OCI-LY1 (cell line): ENCODE measurements at regions not wholly inside any gene's neighbourhood (a gene's known extent, or its start where the extent isn't known, plus 50 kb on each side); places are given as distances from the start of the nearest gene placed in this dataset.

Experiments
- H2AFZ ChIP-seq: fragments of 200-600 bp; sonication (generic), shearing (Covaris generic); 2 replicates; pipeline ENCODE4 v1.6.0; 2014; ENCODE audit warnings: antibody characterized with exemption, mild to moderate bottlenecking, low read length
- H3F3A ChIP-seq: fragments of 200-600 bp; sonication (generic), shearing (Covaris generic); 2 replicates; pipeline ENCODE4 v1.6.0; 2014; ENCODE audit warnings: mild to moderate bottlenecking, antibody characterized with exemption, low read length, moderate library complexity; ENCODE audit not compliant: insufficient read depth
- H3K27ac ChIP-seq: fragments of 200-600 bp; sonication (generic); 2 replicates; pipeline ENCODE4 v1.5.1; 2014; ENCODE audit warnings: low read length, mixed run types, mild to moderate bottlenecking, low read depth; ENCODE audit not compliant: poor library complexity, severe bottlenecking
- H3K27me3 ChIP-seq: fragments of 200-600 bp; sonication (generic); 2 replicates; pipeline ENCODE4 v1.6.0; 2014; ENCODE audit warnings: antibody characterized with exemption, mild to moderate bottlenecking, low read length, moderate library complexity; ENCODE audit not compliant: insufficient read depth
- H3K36me3 ChIP-seq: fragments of 200-600 bp; sonication (generic); 2 replicates; pipeline ENCODE4 v1.6.1; 2014; ENCODE audit warnings: mild to moderate bottlenecking, antibody characterized with exemption, low read length, moderate library complexity, mixed read lengths; ENCODE audit not compliant: insufficient read depth
- H3K4me1 ChIP-seq: fragments of 200-600 bp; sonication (generic); 2 replicates; pipeline ENCODE4 v1.5.1; 2014; ENCODE audit warnings: mild to moderate bottlenecking, low read length, moderate library complexity; ENCODE audit not compliant: insufficient read depth, severe bottlenecking
- H3K4me2 ChIP-seq: fragments of 200-600 bp; sonication (generic), shearing (Covaris generic); 2 replicates; pipeline ENCODE4 v1.6.1; 2014; ENCODE audit warnings: low read length
- H3K4me3 ChIP-seq: fragments of 200-600 bp; sonication (generic); 2 replicates; pipeline ENCODE4 v1.5.1; 2014; ENCODE audit warnings: low read length, low read depth, mild to moderate bottlenecking, mixed read lengths; ENCODE audit not compliant: poor library complexity, severe bottlenecking
- H3K79me2 ChIP-seq: fragments of 200-600 bp; shearing (Covaris generic); 2 replicates; pipeline ENCODE4 v1.6.1; 2016; ENCODE audit warnings: mixed run types, low read length, mixed read lengths; ENCODE audit not compliant: insufficient read depth
- H3K9ac ChIP-seq: fragments of 200-600 bp; sonication (generic), shearing (Covaris generic); 2 replicates; pipeline ENCODE4 v1.6.1; 2014; ENCODE audit warnings: mild to moderate bottlenecking, low read length, mixed read lengths
- H3K9me2 ChIP-seq: fragments of 200-600 bp; sonication (generic), shearing (Covaris generic); 2 replicates; pipeline ENCODE4 v1.6.1; 2014; ENCODE audit warnings: low read depth, mild to moderate bottlenecking, low read length, mixed read lengths
- H3K9me3 ChIP-seq: fragments of 200-600 bp; shearing (Covaris generic); 2 replicates; pipeline ENCODE4 v1.6.1; 2014; ENCODE audit warnings: low read length, mixed read lengths
- H4K20me1 ChIP-seq: fragments of 200-600 bp; sonication (generic), shearing (Covaris generic); 2 replicates; pipeline ENCODE4 v1.6.0; 2016; ENCODE audit warnings: mild to moderate bottlenecking, low read length; ENCODE audit not compliant: insufficient read depth
- EZH2 ChIP-seq: fragments of 200-600 bp; sonication (generic), shearing (Covaris generic); IDR thresholded peaks from 2 replicates; pipeline ENCODE4 v1.8.0; 2017; ENCODE audit warnings: borderline replicate concordance, mixed run types, mild to moderate bottlenecking, antibody characterized with exemption, low read length, moderate library complexity, mixed read lengths
- TF ChIP-seq, protein P1 (sequence below): fragments of 200-600 bp; sonication (generic), shearing (Covaris generic); IDR thresholded peaks from 2 replicates; pipeline ENCODE4 v1.5.1; 2017; ENCODE audit warnings: mild to moderate bottlenecking, antibody characterized with exemption, low read length, moderate library complexity, mixed read lengths

DNA sequence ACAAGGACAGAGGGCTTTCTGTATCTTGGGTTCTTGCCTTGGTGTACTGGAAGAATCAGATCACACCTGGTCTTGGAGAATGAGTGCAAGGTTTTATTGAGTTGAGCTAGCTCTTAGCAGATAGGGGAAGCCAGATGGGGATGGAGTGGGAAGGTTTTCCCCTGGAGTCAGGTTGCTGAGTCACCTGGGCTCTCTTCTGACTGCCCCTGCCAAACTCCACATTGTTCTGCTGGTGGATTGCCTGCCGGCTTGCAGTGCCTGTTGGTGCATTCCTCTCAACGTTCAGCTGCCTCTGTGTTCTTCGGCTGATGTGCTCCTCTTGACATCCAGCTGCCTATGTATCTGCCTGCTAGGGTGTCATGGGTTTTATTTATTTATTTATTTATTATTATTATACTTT, 1431.1 kb downstream of the CDH8 start:
- no peaks in the 10 kb centered on the region for H4K20me1 ChIP-seq
- no peaks in the 10 kb centered on the region for H3K79me2 ChIP-seq
- no peaks in the 10 kb centered on the region for H3K9me2 ChIP-seq
- H3K4me3 ChIP-seq = no peak overlapping the region
- H3F3A ChIP-seq = no peaks in the 10 kb centered on the region
- H3K9ac ChIP-seq = no peak overlapping the region
- no peaks in the 10 kb centered on the region for H3K36me3 ChIP-seq
- H3K4me1 ChIP-seq = no peaks in the 10 kb centered on the region
- H3K27ac ChIP-seq = no peak overlapping the region
- H3K27me3 ChIP-seq = no peaks in the 10 kb centered on the region
- no peak overlapping the region for H3K4me2 ChIP-seq
- no peak for TF ChIP-seq EZH2
- TF ChIP-seq, protein P1, sequence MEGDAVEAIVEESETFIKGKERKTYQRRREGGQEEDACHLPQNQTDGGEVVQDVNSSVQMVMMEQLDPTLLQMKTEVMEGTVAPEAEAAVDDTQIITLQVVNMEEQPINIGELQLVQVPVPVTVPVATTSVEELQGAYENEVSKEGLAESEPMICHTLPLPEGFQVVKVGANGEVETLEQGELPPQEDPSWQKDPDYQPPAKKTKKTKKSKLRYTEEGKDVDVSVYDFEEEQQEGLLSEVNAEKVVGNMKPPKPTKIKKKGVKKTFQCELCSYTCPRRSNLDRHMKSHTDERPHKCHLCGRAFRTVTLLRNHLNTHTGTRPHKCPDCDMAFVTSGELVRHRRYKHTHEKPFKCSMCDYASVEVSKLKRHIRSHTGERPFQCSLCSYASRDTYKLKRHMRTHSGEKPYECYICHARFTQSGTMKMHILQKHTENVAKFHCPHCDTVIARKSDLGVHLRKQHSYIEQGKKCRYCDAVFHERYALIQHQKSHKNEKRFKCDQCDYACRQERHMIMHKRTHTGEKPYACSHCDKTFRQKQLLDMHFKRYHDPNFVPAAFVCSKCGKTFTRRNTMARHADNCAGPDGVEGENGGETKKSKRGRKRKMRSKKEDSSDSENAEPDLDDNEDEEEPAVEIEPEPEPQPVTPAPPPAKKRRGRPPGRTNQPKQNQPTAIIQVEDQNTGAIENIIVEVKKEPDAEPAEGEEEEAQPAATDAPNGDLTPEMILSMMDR = no peak
- H3K9me3 ChIP-seq = no peaks in the 10 kb centered on the region
- no peak overlapping the region for H2AFZ ChIP-seq

DNA sequence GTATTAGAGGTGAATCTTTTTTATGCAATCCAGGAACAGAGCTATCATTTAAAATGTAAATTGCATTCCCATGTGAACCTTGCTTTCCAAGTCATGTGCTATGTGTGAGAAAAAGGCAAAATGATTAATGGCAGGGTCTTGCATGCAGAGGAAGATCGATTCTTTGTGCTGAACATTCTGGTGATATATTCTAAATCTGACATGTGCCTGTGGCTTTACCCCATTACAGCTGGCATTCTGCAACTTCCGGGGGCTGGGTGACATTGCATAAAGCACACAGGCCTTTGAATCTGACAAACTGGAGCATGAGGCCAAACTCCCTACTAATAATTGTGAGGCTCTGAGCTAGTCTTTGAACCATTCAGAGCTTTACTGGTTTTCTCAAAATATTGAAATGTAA, 1449.7 kb downstream of the CDH8 start:
- Histone ChIP-seq H3K79me2 (no peaks in the 10 kb centered on the region), H3K27ac (no peak overlapping the region), H3K9me2 (no peaks in the 10 kb centered on the region), H4K20me1 (no peaks in the 10 kb centered on the region), H3K4me2 (no peak overlapping the region), H2AFZ (no peak overlapping the region), H3K4me1 (no peaks in the 10 kb centered on the region), H3K27me3 (no peaks in the 10 kb centered on the region), H3F3A (no peaks in the 10 kb centered on the region), H3K4me3 (no peak overlapping the region), H3K9me3 (no peaks in the 10 kb centered on the region), H3K36me3 (no peaks in the 10 kb centered on the region), H3K9ac (no peak overlapping the region)
- TF ChIP-seq EZH2 = no peak
- TF ChIP-seq, protein P1 = no peak

DNA sequence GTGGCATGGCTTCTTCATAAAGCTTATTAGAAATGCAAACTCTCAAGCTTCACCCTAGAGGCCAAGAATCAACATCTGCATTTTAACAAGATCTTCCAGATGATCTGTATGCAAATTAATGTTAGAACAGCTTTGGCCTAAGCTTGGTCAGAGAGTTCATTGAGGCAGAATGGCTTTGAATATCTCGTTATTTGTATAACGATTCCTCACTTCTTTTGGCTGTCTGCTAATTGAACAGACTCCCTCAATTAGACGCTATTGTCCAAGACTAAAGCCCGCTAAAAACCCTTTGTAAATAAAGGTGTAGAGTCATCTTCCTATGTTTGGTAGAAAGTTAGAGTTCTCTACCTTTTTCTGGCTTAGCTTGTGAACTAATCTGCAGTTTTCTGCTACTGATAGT, 1453.7 kb downstream of the CDH8 start:
- Histone ChIP-seq H3K4me2 (no peak overlapping the region), H3K36me3 (no peaks in the 10 kb centered on the region), H3K4me3 (no peak overlapping the region), H2AFZ (no peak overlapping the region), H3F3A (no peaks in the 10 kb centered on the region), H3K27me3 (no peaks in the 10 kb centered on the region), H3K27ac (no peak overlapping the region), H3K9me3 (no peaks in the 10 kb centered on the region), H3K9ac (no peak overlapping the region), H3K4me1 (no peaks in the 10 kb centered on the region), H3K79me2 (no peaks in the 10 kb centered on the region), H4K20me1 (no peaks in the 10 kb centered on the region), H3K9me2 (no peaks in the 10 kb centered on the region)
- TF ChIP-seq, protein P1 = no peak
- TF ChIP-seq EZH2 = no peak
